OCI-LY7 (cell line): ENCODE measurements at regions not wholly inside any gene's neighbourhood (a gene's known extent, or its start where the extent isn't known, plus 50 kb on each side); places are given as distances from the start of the nearest gene placed in this dataset.

Experiments used
- EZH2phosphoT487 ChIP-seq: fragments of 200-600 bp; sonication (generic); IDR thresholded peaks from 2 replicates; pipeline ENCODE4 v1.6.1; 2018; ENCODE audit warnings: low read depth, borderline replicate concordance, mild to moderate bottlenecking, mixed run types, antibody characterized with exemption, low read length, moderate library complexity, mixed read lengths
- TF ChIP-seq, protein P1 (sequence below): fragments of 200-600 bp; sonication (generic); conservative IDR thresholded peaks from 2 replicates; pipeline ENCODE4 v1.5.1; 2014; ENCODE audit warnings: mild to moderate bottlenecking, antibody characterized with exemption, low read length, moderate library complexity, mixed read lengths

DNA sequence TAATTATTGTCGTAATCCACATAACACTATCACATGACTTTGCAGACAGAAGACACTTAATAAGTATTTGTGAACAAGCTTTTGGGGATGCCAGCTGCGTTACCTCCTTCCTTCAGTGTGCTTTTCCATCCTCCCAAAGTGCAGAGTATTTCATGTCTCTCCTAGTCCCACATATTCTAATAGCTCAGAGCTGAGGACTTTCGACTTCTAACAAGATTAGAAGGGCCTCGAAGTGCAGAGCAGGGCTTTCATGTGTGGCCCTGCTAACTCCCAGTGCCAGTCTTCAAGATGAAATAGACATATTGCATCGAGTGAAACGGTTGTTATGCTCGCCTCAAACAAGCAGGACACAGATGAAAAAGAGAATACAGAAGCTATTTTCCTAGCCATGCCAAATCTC is 125.7 kb upstream of the RNF32 start:
- TF ChIP-seq, protein P1, sequence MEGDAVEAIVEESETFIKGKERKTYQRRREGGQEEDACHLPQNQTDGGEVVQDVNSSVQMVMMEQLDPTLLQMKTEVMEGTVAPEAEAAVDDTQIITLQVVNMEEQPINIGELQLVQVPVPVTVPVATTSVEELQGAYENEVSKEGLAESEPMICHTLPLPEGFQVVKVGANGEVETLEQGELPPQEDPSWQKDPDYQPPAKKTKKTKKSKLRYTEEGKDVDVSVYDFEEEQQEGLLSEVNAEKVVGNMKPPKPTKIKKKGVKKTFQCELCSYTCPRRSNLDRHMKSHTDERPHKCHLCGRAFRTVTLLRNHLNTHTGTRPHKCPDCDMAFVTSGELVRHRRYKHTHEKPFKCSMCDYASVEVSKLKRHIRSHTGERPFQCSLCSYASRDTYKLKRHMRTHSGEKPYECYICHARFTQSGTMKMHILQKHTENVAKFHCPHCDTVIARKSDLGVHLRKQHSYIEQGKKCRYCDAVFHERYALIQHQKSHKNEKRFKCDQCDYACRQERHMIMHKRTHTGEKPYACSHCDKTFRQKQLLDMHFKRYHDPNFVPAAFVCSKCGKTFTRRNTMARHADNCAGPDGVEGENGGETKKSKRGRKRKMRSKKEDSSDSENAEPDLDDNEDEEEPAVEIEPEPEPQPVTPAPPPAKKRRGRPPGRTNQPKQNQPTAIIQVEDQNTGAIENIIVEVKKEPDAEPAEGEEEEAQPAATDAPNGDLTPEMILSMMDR, result no peak
- no peak for TF ChIP-seq EZH2phosphoT487
